HCT116 (cell line): ENCODE measurements at regions not wholly inside any gene's neighbourhood (a gene's known extent, or its start where the extent isn't known, plus 50 kb on each side); places are given as distances from the start of the nearest gene placed in this dataset.

ENCODE experiments used
- CTCF ChIP-seq, 3 experiments: fragments of 200-600 bp in 1 of 3; sonication (generic) in 1 of 3; IDR thresholded peaks in 2 of 3; conservative IDR thresholded peaks in 1 of 3; 2 replicates each; pipeline ENCODE4 v1.5.1; 2012 to 2017; ENCODE audit warnings: low read depth in 2 of 3, low read length in 2 of 3, antibody characterized with exemption in 1 of 3, borderline replicate concordance in 1 of 3, control low read depth in 1 of 3, mild to moderate bottlenecking in 1 of 3, mixed read lengths in 1 of 3, mixed run types in 1 of 3, moderate library complexity in 1 of 3; ENCODE audit not compliant: insufficient read depth in 1 of 3
- EZH2phosphoT487 ChIP-seq: fragments of 200-600 bp; IDR thresholded peaks from 2 replicates; pipeline ENCODE4 v1.6.1; 2018; ENCODE audit warnings: antibody characterized with exemption, borderline replicate concordance
- JUND ChIP-seq: IDR thresholded peaks from 2 replicates; pipeline ENCODE4 v1.6.1; 2012
- POLR2A ChIP-seq: IDR thresholded peaks from 2 replicates; pipeline ENCODE4 v1.7.0; 2011; ENCODE audit warnings: borderline replicate concordance; ENCODE audit not compliant: insufficient read depth, insufficient read length; ENCODE audit errors: extremely low read depth
- TF ChIP-seq, protein P1 (sequence below): IDR thresholded peaks from 2 replicates; pipeline ENCODE4 v1.6.1; 2011; ENCODE audit warnings: mild to moderate bottlenecking, low read length, moderate library complexity; ENCODE audit not compliant: insufficient replicate concordance; ENCODE audit errors: extremely low read depth

DNA sequence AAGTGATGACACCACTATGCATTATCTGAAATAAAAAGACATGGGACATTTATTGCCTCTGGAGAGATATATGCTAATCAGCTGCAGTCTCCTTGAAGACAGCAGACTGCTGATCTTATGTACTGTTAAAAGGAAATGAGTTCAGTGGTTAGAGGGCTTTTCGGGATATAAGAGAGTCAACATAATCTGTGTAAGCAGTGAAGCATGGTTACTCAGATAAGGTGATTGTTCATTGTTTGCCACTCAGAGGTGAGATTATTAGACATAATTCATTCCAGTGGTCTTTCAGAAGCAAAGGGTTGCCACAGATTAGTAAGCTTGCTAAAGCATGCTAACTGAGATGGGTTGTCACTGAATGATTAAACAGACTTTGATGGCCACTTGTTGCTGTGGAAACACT, 1450.7 kb upstream of the ADGRB3 start:
- TF ChIP-seq CTCF (IDR thresholded peaks at IDR 0.05 in 2 of 3, conservative IDR thresholded peaks at IDR 0.05 in 1 of 3; ENCODE audit: borderline replicate concordance in 1 of 3, insufficient read depth in 1 of 3, low read depth in 2 of 3, low read length in 2 of 3), result no peak
- TF ChIP-seq EZH2phosphoT487, result no peak
- no peak for TF ChIP-seq POLR2A
- TF ChIP-seq JUND, result no peak
- TF ChIP-seq, protein P1, sequence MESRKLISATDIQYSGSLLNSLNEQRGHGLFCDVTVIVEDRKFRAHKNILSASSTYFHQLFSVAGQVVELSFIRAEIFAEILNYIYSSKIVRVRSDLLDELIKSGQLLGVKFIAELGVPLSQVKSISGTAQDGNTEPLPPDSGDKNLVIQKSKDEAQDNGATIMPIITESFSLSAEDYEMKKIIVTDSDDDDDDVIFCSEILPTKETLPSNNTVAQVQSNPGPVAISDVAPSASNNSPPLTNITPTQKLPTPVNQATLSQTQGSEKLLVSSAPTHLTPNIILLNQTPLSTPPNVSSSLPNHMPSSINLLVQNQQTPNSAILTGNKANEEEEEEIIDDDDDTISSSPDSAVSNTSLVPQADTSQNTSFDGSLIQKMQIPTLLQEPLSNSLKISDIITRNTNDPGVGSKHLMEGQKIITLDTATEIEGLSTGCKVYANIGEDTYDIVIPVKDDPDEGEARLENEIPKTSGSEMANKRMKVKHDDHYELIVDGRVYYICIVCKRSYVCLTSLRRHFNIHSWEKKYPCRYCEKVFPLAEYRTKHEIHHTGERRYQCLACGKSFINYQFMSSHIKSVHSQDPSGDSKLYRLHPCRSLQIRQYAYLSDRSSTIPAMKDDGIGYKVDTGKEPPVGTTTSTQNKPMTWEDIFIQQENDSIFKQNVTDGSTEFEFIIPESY, result no peak
